Upper lobe of left lung (tissue), 6 donors: ENCODE measurements at regions not wholly inside any gene's neighbourhood (a gene's known extent, or its start where the extent isn't known, plus 50 kb on each side); places are given as distances from the start of the nearest gene placed in this dataset.
A peak's percentile ranks its signal among the peaks of the same experiment; 100 is the strongest.

Experiments used
- ATAC-seq, 2 donors: fragments of 200-7000 bp; cut with Tn5 transposase; one replicate each; pipeline ENCODE4 v1.9.1; 2022; ENCODE audit warnings: mild to moderate bottlenecking in 2 of 2, moderate library complexity in 2 of 2; ENCODE audit not compliant: low FRiP score in 2 of 2
- DNase-seq, 2 donors: peaks; one replicate each; pipeline ENCODE4 v3.0.0-alpha.2; 2019 to 2020
- H3K27ac ChIP-seq, 4 donors: fragments of 200-600 bp; sonication (generic); one replicate each; pipeline ENCODE4 v1.5.1; 2016 to 2019
- H3K27me3 ChIP-seq, 4 donors: fragments of 200-600 bp; sonication (generic); one replicate each; pipeline ENCODE4 v1.5.1; 2017 to 2019
- H3K36me3 ChIP-seq, 4 donors: fragments of 200-600 bp; sonication (generic); one replicate each; pipeline ENCODE4 v1.5.1; 2016 to 2019
- H3K4me1 ChIP-seq, 4 donors: fragments of 200-600 bp; sonication (generic); one replicate each; pipeline ENCODE4 v1.5.1; 2018 to 2019
- H3K4me3 ChIP-seq, 4 donors: fragments of 200-600 bp; sonication (generic); one replicate each; pipeline ENCODE4 v1.5.1; 2017 to 2019; ENCODE audit warnings: mild to moderate bottlenecking in 2 of 4, moderate library complexity in 1 of 4
- H3K9me3 ChIP-seq, 4 donors: fragments of 200-600 bp; sonication (generic); one replicate each; pipeline ENCODE4 v1.5.1; 2018 to 2019
- EP300 ChIP-seq, 4 donors: sonication (generic); formaldehyde crosslinking; IDR thresholded peaks; one replicate each; pipeline ENCODE4 v1.5.1; 2017; ENCODE audit warnings: antibody characterized with exemption in 4 of 4, control low read depth in 2 of 4
- POLR2A ChIP-seq, 4 donors: fragments of 450-650 bp; IDR thresholded peaks; one replicate each; pipeline ENCODE4 v1.5.1; 2016 to 2017; ENCODE audit warnings: antibody characterized with exemption in 4 of 4, mild to moderate bottlenecking in 2 of 4
- POLR2AphosphoS5 ChIP-seq, 2 donors: sonication (generic); formaldehyde crosslinking; IDR thresholded peaks; one replicate each; pipeline ENCODE4 v1.5.1; 2017; ENCODE audit warnings: antibody characterized with exemption in 2 of 2
- WGBS, 2 donors: methylation state at CpG; one replicate each; pipeline ENCODE4 v1.1.5; 2017 to 2018; 5-methylcytosine and 5-hydroxymethylcytosine counted together
- TF ChIP-seq, protein P1 (sequence below), 6 experiments: fragments of 450-650 bp in 4 of 6; fragments of 200-600 bp in 2 of 6; sonication (generic) in 2 of 6; IDR thresholded peaks; one replicate each; pipeline ENCODE4 v1.5.1; 2016 to 2019; ENCODE audit warnings: antibody characterized with exemption in 6 of 6
- donor health status: DM: no; HTN: no; CAD: no; lungs with moderate emphysema.
- donor health status: DM: no; HTN: yes; CAD: no; lungs with severe emphysema.

DNA sequence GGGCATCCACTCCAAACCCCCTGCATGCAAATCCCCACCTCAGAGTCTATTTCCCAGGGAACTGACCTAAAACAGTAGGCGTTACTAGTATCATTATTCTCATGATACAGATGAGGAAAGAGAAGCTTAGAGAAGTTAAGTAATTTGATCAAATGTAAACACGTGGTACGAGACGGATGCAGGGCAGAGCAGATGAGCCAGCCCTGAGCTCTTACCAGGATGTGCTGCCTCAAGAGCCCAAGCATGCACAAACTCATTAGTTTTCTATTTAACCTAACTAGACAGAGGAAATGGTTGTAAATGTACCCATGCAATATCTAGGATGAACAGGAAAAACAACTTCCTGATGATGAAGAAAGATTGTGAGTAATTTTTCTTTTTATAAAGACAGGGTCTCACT lies 173.3 kb upstream of the RASSF8 start:
- H3K36me3 ChIP-seq: no peaks in the 10 kb centered on the region
- TF ChIP-seq, protein P1, sequence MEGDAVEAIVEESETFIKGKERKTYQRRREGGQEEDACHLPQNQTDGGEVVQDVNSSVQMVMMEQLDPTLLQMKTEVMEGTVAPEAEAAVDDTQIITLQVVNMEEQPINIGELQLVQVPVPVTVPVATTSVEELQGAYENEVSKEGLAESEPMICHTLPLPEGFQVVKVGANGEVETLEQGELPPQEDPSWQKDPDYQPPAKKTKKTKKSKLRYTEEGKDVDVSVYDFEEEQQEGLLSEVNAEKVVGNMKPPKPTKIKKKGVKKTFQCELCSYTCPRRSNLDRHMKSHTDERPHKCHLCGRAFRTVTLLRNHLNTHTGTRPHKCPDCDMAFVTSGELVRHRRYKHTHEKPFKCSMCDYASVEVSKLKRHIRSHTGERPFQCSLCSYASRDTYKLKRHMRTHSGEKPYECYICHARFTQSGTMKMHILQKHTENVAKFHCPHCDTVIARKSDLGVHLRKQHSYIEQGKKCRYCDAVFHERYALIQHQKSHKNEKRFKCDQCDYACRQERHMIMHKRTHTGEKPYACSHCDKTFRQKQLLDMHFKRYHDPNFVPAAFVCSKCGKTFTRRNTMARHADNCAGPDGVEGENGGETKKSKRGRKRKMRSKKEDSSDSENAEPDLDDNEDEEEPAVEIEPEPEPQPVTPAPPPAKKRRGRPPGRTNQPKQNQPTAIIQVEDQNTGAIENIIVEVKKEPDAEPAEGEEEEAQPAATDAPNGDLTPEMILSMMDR (IDR thresholded peaks at IDR 0.05): no peak
- TF ChIP-seq EP300 (IDR thresholded peaks at IDR 0.05): no peak
- TF ChIP-seq POLR2A (IDR thresholded peaks at IDR 0.05): no peak
- no peak for TF ChIP-seq POLR2AphosphoS5 (IDR thresholded peaks at IDR 0.05)
- 49% methylated on average over 4 of the region's 4 CpGs for WGBS, 2 donors

DNA sequence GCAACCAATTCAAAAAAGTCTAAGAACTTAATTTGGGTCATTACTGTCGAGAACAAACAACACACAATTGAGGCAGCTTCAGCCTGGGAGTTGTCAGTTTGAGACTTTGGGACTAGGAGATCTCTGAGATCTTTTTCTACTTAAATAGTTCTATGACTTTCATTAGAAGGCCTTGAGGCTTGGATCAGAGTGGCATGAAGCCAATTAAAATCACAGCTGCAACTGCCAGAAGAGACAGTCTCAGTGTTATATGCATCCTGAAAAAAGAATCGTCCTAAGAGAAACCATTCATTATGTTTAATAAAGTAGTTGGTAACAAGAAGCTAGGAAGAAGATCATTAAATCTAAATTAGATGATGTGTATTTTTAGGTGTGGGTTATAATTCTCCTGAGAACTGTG lies 170.8 kb upstream of the RASSF8 start:
- ATAC-seq (no peak), DNase-seq (no peak)
- Histone ChIP-seq H3K9me3 (no peaks in the 10 kb centered on the region), H3K27ac (no peak overlapping the region), H3K4me3 (no peak overlapping the region), H3K36me3 (no peaks in the 10 kb centered on the region), H3K4me1 (peaks cover 0 to 4% (median 0%) of the 10 kb centered on the region in 4 donors), H3K27me3 (no peaks in the 10 kb centered on the region)
- WGBS, 2 donors: 77 to 82% methylated on average over 2 of the region's 2 CpGs
- TF ChIP-seq, protein P1 (IDR thresholded peaks at IDR 0.05): no peak
- TF ChIP-seq POLR2AphosphoS5 (IDR thresholded peaks at IDR 0.05): no peak
- no peak for TF ChIP-seq POLR2A (IDR thresholded peaks at IDR 0.05)
- TF ChIP-seq EP300 (IDR thresholded peaks at IDR 0.05): no peak

More for the DNA sequence above, 173.3 kb upstream of the RASSF8 start:
- no peaks in the 10 kb centered on the region for H3K9me3 ChIP-seq
- H3K27ac ChIP-seq: no peak overlapping the region
- no peak for ATAC-seq
- no peaks in the 10 kb centered on the region for H3K27me3 ChIP-seq
- H3K4me1 ChIP-seq: peaks cover 0 to 4% (median 0%) of the 10 kb centered on the region in 4 donors
- H3K4me3 ChIP-seq: no peak overlapping the region
- DNase-seq: no peak

DNA sequence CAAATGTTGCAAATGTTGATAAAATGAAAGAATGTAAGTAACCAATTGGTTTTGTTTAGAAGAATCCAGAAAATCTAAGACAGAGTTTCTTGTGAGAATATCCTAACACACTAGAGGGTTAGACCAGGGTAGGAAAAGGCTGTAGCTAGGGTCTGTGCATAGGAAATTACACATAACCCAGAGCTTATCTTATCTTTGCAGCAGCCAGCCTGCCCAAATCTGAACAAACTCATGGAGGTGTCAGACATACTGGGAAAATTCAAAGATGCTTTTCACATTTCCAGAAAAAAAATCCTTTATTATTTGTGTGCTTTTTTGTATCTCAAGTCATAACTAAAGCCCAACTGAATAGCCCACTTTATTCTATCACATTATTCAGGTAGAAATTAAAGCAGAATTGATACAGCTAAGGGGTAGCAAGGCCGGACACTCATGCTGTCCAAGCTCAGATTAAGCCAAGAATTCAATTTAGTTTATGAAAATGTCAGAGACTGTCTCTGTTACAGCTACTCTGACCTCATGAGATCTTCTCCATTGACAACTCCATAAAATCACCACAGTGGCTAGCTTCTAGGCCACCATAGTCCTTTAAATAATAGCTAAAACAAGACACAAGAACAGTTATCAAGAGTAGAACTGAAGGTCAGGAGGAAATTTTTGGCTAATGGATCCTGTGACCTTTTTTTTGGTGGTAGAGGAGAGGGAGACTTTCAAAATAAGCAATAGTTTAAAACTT lies 169.6 kb upstream of the RASSF8 start:
- peaks cover 0 to 4% (median 0%) of the 10 kb centered on the region in 4 donors for H3K4me1 ChIP-seq
- no peaks in the 10 kb centered on the region for H3K27me3 ChIP-seq
- TF ChIP-seq, protein P1 (IDR thresholded peaks at IDR 0.05): no peak
- no peak for TF ChIP-seq POLR2A (IDR thresholded peaks at IDR 0.05)
- TF ChIP-seq EP300 (IDR thresholded peaks at IDR 0.05): no peak
- TF ChIP-seq POLR2AphosphoS5 (IDR thresholded peaks at IDR 0.05): no peak
- DNase-seq (no peak), ATAC-seq (no peak)
- no peaks in the 10 kb centered on the region for H3K9me3 ChIP-seq
- no peaks in the 10 kb centered on the region for H3K36me3 ChIP-seq
- H3K27ac ChIP-seq: no peak overlapping the region
- 68 to 92% methylated on average over 1 of the region's 1 CpG for WGBS, 2 donors
- H3K4me3 ChIP-seq: no peak overlapping the region

DNA sequence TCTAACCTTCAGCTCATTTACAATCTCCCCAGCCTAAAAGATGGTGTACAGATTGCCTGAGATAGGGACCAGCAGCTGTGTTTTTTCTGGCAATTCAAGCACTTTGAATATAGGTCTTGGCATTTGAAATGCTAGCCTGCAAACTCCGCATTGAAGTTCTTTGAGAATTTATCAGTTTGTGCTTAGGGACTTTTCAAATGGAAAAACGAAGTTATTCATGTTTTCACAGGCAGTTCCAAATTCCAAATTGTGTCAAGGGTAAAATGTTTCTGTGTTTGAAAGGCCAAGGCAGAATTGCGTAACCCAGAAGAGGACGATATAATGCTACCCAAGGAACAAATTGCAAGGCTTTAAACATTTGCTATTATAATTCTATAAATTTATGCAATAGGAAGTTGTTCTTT lies 168.9 kb upstream of the RASSF8 start:
- TF ChIP-seq EP300 (IDR thresholded peaks at IDR 0.05) (no peak), POLR2A (IDR thresholded peaks at IDR 0.05) (no peak), POLR2AphosphoS5 (IDR thresholded peaks at IDR 0.05) (no peak)
- TF ChIP-seq, protein P1 (IDR thresholded peaks at IDR 0.05): no peak
- no peaks in the 10 kb centered on the region for H3K27me3 ChIP-seq
- ATAC-seq: peak in 1 of 2 donors; percentile 72
- H3K36me3 ChIP-seq: no peaks in the 10 kb centered on the region
- H3K4me3 ChIP-seq: no peak overlapping the region
- DNase-seq: no peak
- 55 to 59% methylated on average over 4 of the region's 4 CpGs for WGBS, 2 donors
- no peaks in the 10 kb centered on the region for H3K9me3 ChIP-seq
- H3K27ac ChIP-seq: no peak overlapping the region
- peaks cover 0 to 4% (median 0%) of the 10 kb centered on the region in 4 donors for H3K4me1 ChIP-seq

DNA sequence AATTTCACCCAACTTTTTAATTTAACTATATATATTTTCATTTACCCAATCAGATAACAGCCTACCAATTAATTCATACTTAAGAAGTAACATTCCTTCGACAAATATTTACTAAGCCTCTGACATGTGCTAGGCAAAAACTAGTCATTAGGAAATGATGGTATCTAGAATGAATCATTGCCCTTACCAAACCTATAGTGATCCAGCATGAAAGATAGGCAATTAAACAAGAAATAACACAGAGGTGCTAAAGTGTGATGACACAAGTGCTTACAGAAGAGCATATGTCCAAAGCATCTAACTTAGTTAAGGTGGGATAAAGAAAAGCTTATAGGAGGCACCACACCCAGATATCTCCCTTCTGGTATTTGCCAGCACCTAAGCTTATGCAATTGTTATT lies 166.5 kb upstream of the RASSF8 start:
- TF ChIP-seq EP300 (IDR thresholded peaks at IDR 0.05) (no peak), POLR2AphosphoS5 (IDR thresholded peaks at IDR 0.05) (no peak)
- Histone ChIP-seq H3K4me3 (no peak overlapping the region), H3K9me3 (no peaks in the 10 kb centered on the region), H3K27me3 (no peaks in the 10 kb centered on the region), H3K4me1 (peaks cover 0 to 4% (median 0%) of the 10 kb centered on the region in 4 donors), H3K27ac (no peak overlapping the region), H3K36me3 (no peaks in the 10 kb centered on the region)
- DNase-seq (no peak), ATAC-seq (no peak)
- WGBS, 2 donors: 89 to 94% methylated on average over 1 of the region's 1 CpG
